ENCODE measurements at regions not wholly inside any gene's neighbourhood (a gene's known extent, or its start where the extent isn't known, plus 50 kb on each side); places are given as distances from the start of the nearest gene placed in this dataset.

GRCh38 chr1:193634470-193634869, 448.1 kb upstream of the B3GALT2 start:
- no TSS peak for BruUV-seq (replicated peaks)
- ATAC-seq = no peak

GRCh38 chr1:193633991-193634390, 447.6 kb upstream of the B3GALT2 start:
- intact Hi-C loops (cut with micrococcal nuclease) = no loop called here

More at GRCh38 chr1:193634470-193634869, 448.1 kb upstream of the B3GALT2 start:
- no peak overlapping the region for H3K4me2 ChIP-seq (ENCODE audit: low read length)
- ChIA-PET CTCF (no interaction called here), POLR2A (no interaction called here), RAD21 (ENCODE audit: low non-redundant PET in 1 of 2, low total read pairs in 2 of 2, uncharacterized antibody in 2 of 2, unreplicated experiment in 2 of 2) (no interaction called here)
- intact Hi-C loops (cut with micrococcal nuclease) = no loop called here
- DNase-seq (ENCODE audit: low read depth, low spot score) = no peak
- no peaks in the 10 kb centered on the region for H3K36me3 ChIP-seq (ENCODE audit: control insufficient read depth in 1 of 2, insufficient read depth in 2 of 2, low read length in 2 of 2)
- H3K27ac ChIP-seq (ENCODE audit: low read depth, low read length) = no peak overlapping the region
- H3K27me3 ChIP-seq (ENCODE audit: insufficient read depth, low read length) = no peaks in the 10 kb centered on the region
- no peaks in the 10 kb centered on the region for H3K79me2 ChIP-seq (ENCODE audit: insufficient read depth, low read length)
- H3K4me3 ChIP-seq (replicated peaks in 1 of 2; ENCODE audit: low read depth in 1 of 2, low read length in 2 of 2) = no peak overlapping the region
- H3K4me1 ChIP-seq (ENCODE audit: control insufficient read depth in 1 of 2, insufficient read depth in 2 of 2, low read length in 2 of 2) = no peaks in the 10 kb centered on the region
- H3K9me3 ChIP-seq (ENCODE audit: control insufficient read depth in 1 of 2, insufficient read depth in 1 of 2, low read depth in 1 of 2, low read length in 2 of 2) = no peaks in the 10 kb centered on the region
- no peaks in the 10 kb centered on the region for H4K20me1 ChIP-seq (ENCODE audit: insufficient read depth)
- H3K9me2 ChIP-seq (ENCODE audit: insufficient read depth) = no peaks in the 10 kb centered on the region
- no peak overlapping the region for H3K9ac ChIP-seq (ENCODE audit: low read length)
- H2AFZ ChIP-seq (ENCODE audit: low read depth, low read length, poor library complexity, severe bottlenecking) = no peak overlapping the region
- TF ChIP-seq ZNF274 (IDR thresholded peaks at IDR 0.05; ENCODE audit: low read depth, low read length) = no peak
- no peak for TF ChIP-seq CTCF (IDR thresholded peaks at IDR 0.05 in 2 of 3, conservative IDR thresholded peaks at IDR 0.05 in 1 of 3; ENCODE audit: borderline replicate concordance in 1 of 3, insufficient read depth in 1 of 3, low read depth in 2 of 3, low read length in 2 of 3)

More at GRCh38 chr1:193633991-193634390, 447.6 kb upstream of the B3GALT2 start:
- no peak overlapping the region for H3K4me2 ChIP-seq (ENCODE audit: low read length)
- ATAC-seq = no peak
- no peak overlapping the region for H3K27ac ChIP-seq (ENCODE audit: low read depth, low read length)
- no peaks in the 10 kb centered on the region for H3K4me1 ChIP-seq (ENCODE audit: control insufficient read depth in 1 of 2, insufficient read depth in 2 of 2, low read length in 2 of 2)
- no TSS peak for BruUV-seq (replicated peaks)
- no peak overlapping the region for H2AFZ ChIP-seq (ENCODE audit: low read depth, low read length, poor library complexity, severe bottlenecking)
- no peak overlapping the region for H3K9ac ChIP-seq (ENCODE audit: low read length)
- no peak for TF ChIP-seq SIN3A (IDR thresholded peaks at IDR 0.05; ENCODE audit: low read depth)
- no peak for TF ChIP-seq EGR1 (IDR thresholded peaks at IDR 0.05; ENCODE audit: low read depth)
- TF ChIP-seq JUND (IDR thresholded peaks at IDR 0.05) = no peak
- TF ChIP-seq ZNF274 (IDR thresholded peaks at IDR 0.05; ENCODE audit: low read depth, low read length) = no peak
- TF ChIP-seq CEBPB (IDR thresholded peaks at IDR 0.05; ENCODE audit: low read depth) = no peak
- no peak overlapping the region for H3K4me3 ChIP-seq (replicated peaks in 1 of 2; ENCODE audit: low read depth in 1 of 2, low read length in 2 of 2)
- H3K27me3 ChIP-seq (ENCODE audit: insufficient read depth, low read length) = no peaks in the 10 kb centered on the region
- CTCF ChIA-PET = no interaction called here
- H3K9me2 ChIP-seq (ENCODE audit: insufficient read depth) = no peaks in the 10 kb centered on the region
- H3K79me2 ChIP-seq (ENCODE audit: insufficient read depth, low read length) = no peaks in the 10 kb centered on the region
- H4K20me1 ChIP-seq (ENCODE audit: insufficient read depth) = no peaks in the 10 kb centered on the region
- H3K9me3 ChIP-seq (ENCODE audit: control insufficient read depth in 1 of 2, insufficient read depth in 1 of 2, low read depth in 1 of 2, low read length in 2 of 2) = no peaks in the 10 kb centered on the region
- RAD21 ChIA-PET (ENCODE audit: low non-redundant PET in 1 of 2, low total read pairs in 2 of 2, uncharacterized antibody in 2 of 2, unreplicated experiment in 2 of 2) = no interaction called here
- POLR2A ChIA-PET = no interaction called here
- no peaks in the 10 kb centered on the region for H3K36me3 ChIP-seq (ENCODE audit: control insufficient read depth in 1 of 2, insufficient read depth in 2 of 2, low read length in 2 of 2)
- no peak for DNase-seq (ENCODE audit: low read depth, low spot score)

Data from HCT116 (cell line).